Hepatocyte (in vitro differentiated cells): ENCODE measurements at regions not wholly inside any gene's neighbourhood (a gene's known extent, or its start where the extent isn't known, plus 50 kb on each side); places are given as distances from the start of the nearest gene placed in this dataset.

Experiments
- CTCF ChIP-seq: fragments of 200-600 bp; sonication (generic); IDR thresholded peaks from 2 replicates; pipeline ENCODE4 v1.5.1; 2016; ENCODE audit warnings: antibody characterized with exemption, mild to moderate bottlenecking; ENCODE audit not compliant: poor library complexity
- EZH2 ChIP-seq: fragments of 200-600 bp; sonication (generic); IDR thresholded peaks from 2 replicates; pipeline ENCODE4 v1.6.1; 2016; ENCODE audit warnings: antibody characterized with exemption, mild to moderate bottlenecking, borderline replicate concordance

- TF ChIP-seq CTCF (no peak), EZH2 (no peak)
Measured at GRCh38 chr12:28086521-28087155, 103.6 kb upstream of the CCDC91 start.
